Erythroblast (primary cell): ENCODE measurements at regions not wholly inside any gene's neighbourhood (a gene's known extent, or its start where the extent isn't known, plus 50 kb on each side); places are given as distances from the start of the nearest gene placed in this dataset.
"Not testable (repeated sequence)": the region's sequence is repeated elsewhere in the genome, so short reads cannot be mapped to it uniquely, and the experiment has no call there.

Experiments used
- DNase-seq, 2 experiments: peaks; one replicate each; lab custom pipeline; 2025; lab: John Stamatoyannopoulos, UW
- GATA1 ChIP-seq: IDR thresholded peaks from 2 replicates; pipeline ENCODE4 v1.6.1; 2011; ENCODE audit warnings: low read depth, mild to moderate bottlenecking, control low read depth, low read length, moderate library complexity
- POLR2A ChIP-seq: IDR thresholded peaks from 2 replicates; pipeline ENCODE4 v1.6.1; 2011; ENCODE audit warnings: mild to moderate bottlenecking, low read length

GRCh38 chr3:61411009-61411662 is 150.2 kb upstream of the PTPRG start:
- DNase-seq = no peak
- TF ChIP-seq POLR2A (no peak), GATA1 (no peak)

- DNase-seq = no peak
- TF ChIP-seq POLR2A (no peak), GATA1 (no peak)
Measured at GRCh38 chr3:61414456-61414855, 146.9 kb upstream of the PTPRG start.

GRCh38 chr3:61415201-61415600 is 146.2 kb upstream of the PTPRG start:
- TF ChIP-seq POLR2A (no peak), GATA1 (no peak)
- DNase-seq = no peak

- no peak for TF ChIP-seq POLR2A
- no peak for TF ChIP-seq GATA1
- DNase-seq = no peak
Measured at GRCh38 chr3:61416618-61417017, 144.8 kb upstream of the PTPRG start.

GRCh38 chr3:61417352-61417751 is 144.0 kb upstream of the PTPRG start:
- TF ChIP-seq POLR2A = no peak
- no peak for TF ChIP-seq GATA1
- no peak for DNase-seq

- DNase-seq = no peak
- TF ChIP-seq GATA1 = no peak
- TF ChIP-seq POLR2A = no peak
Measured at GRCh38 chr3:61420136-61420759, 141.1 kb upstream of the PTPRG start.

- TF ChIP-seq GATA1 (no peak), POLR2A (no peak)
- DNase-seq = no peak
Measured at GRCh38 chr3:61422945-61423673, 138.3 kb upstream of the PTPRG start.

GRCh38 chr3:61425356-61425755 is 136.0 kb upstream of the PTPRG start:
- TF ChIP-seq GATA1 = no peak
- TF ChIP-seq POLR2A = no peak
- DNase-seq = no peak

- TF ChIP-seq POLR2A (no peak), GATA1 (no peak)
Measured at GRCh38 chr3:61429106-61429505, 132.3 kb upstream of the PTPRG start.

GRCh38 chr3:61434901-61435300 is 126.5 kb upstream of the PTPRG start:
- DNase-seq = not testable (repeated sequence)

More at GRCh38 chr3:61429106-61429505, 132.3 kb upstream of the PTPRG start:
- DNase-seq = no peak

GRCh38 chr3:61435361-61435760 is 126.0 kb upstream of the PTPRG start:
- not testable (repeated sequence) for DNase-seq

GRCh38 chr3:61438253-61439121 is 122.9 kb upstream of the PTPRG start:
- DNase-seq = no peak
- TF ChIP-seq POLR2A (no peak), GATA1 (no peak)

GRCh38 chr3:61439122-61439458 is 122.3 kb upstream of the PTPRG start:
- no peak for TF ChIP-seq GATA1
- TF ChIP-seq POLR2A = no peak

GRCh38 chr3:61442696-61443095 is 118.7 kb upstream of the PTPRG start:
- TF ChIP-seq GATA1 = no peak
- no peak for TF ChIP-seq POLR2A
- DNase-seq = no peak

More at GRCh38 chr3:61439122-61439458, 122.3 kb upstream of the PTPRG start:
- DNase-seq = no peak
